Caco-2 (cell line): ENCODE measurements at regions not wholly inside any gene's neighbourhood (a gene's known extent, or its start where the extent isn't known, plus 50 kb on each side); places are given as distances from the start of the nearest gene placed in this dataset.

Experiments used
- BruUV-seq: library from RNA; stranded (reverse); fragments of 400-500 nt; replicated peaks from 2 replicates; lab custom pipeline; 2021; lab: Mats Ljungman, UMichigan
- CTCF ChIA-PET: fragments of 300-600 bp; sonication (Branson Sonifier 250); formaldehyde crosslinking; loops from one replicate; lab custom pipeline; 2022; ENCODE audit warnings: antibody characterized with exemption; lab: Charles Lee
- POLR2A ChIA-PET: fragments of 300-600 bp; sonication (Branson Sonifier 250); formaldehyde crosslinking; loops from one replicate; lab custom pipeline; 2022; ENCODE audit warnings: antibody characterized with exemption; lab: Charles Lee
- DNase-seq, 2 experiments: peaks; one replicate each; pipeline versions ENCODE4 v3.0.0 to v3.0.0-alpha.2; 2020 to 2022
- H3K27me3 ChIP-seq: replicated peaks from 2 replicates; pipeline ENCODE4 v1.6.0; 2011; ENCODE audit warnings: low read length; ENCODE audit not compliant: control insufficient read depth, insufficient read depth
- H3K36me3 ChIP-seq: 2 replicates; pipeline ENCODE4 v1.5.1; 2011; ENCODE audit warnings: low read length; ENCODE audit not compliant: control insufficient read depth, insufficient read depth
- H3K4me1 ChIP-seq: fragments of 250-450 bp; sonication (Bioruptor Pico); 2 replicates; pipeline ENCODE4 v1.5.1; 2020; ENCODE audit warnings: mild to moderate bottlenecking
- H3K4me3 ChIP-seq: 2 replicates; pipeline ENCODE4 v1.5.1; 2011; ENCODE audit warnings: low read depth, mild to moderate bottlenecking, control low read depth, low read length
- H3K9me3 ChIP-seq: fragments of 250-450 bp; sonication (Bioruptor Pico); 2 replicates; pipeline ENCODE4 v1.5.1; 2020; ENCODE audit warnings: mild to moderate bottlenecking, moderate library complexity
- H3K27ac Mint-ChIP-seq: one replicate; pipeline ENCODE4 v1.8.0; 2022; ENCODE audit warnings: mixed read lengths; ENCODE audit not compliant: unreplicated experiment
- H3K27me3 Mint-ChIP-seq: one replicate; pipeline ENCODE4 v1.8.0; 2022; ENCODE audit warnings: mixed read lengths; ENCODE audit not compliant: insufficient read depth, unreplicated experiment
- H3K36me3 Mint-ChIP-seq: one replicate; pipeline ENCODE4 v1.8.0; 2022; ENCODE audit warnings: mild to moderate bottlenecking, mixed read lengths; ENCODE audit not compliant: insufficient read depth, unreplicated experiment
- H3K4me1 Mint-ChIP-seq: one replicate; pipeline ENCODE4 v1.8.0; 2022; ENCODE audit warnings: low read depth, mixed read lengths; ENCODE audit not compliant: unreplicated experiment
- H3K4me3 Mint-ChIP-seq: one replicate; pipeline ENCODE4 v1.8.0; 2022; ENCODE audit warnings: mild to moderate bottlenecking, moderate library complexity, mixed read lengths; ENCODE audit not compliant: unreplicated experiment
- H3K9me3 Mint-ChIP-seq: one replicate; pipeline ENCODE4 v1.8.0; 2022; ENCODE audit warnings: mixed read lengths; ENCODE audit not compliant: unreplicated experiment
- CTCF ChIP-seq, 2 experiments: fragments of 200-600 bp in 1 of 2; IDR thresholded peaks; 1 replicate in 1 of 2; 2 replicates in 1 of 2; pipeline versions ENCODE4 v1.5.1 to v1.8.0; 2011 to 2022; ENCODE audit warnings: antibody characterized with exemption in 1 of 2, control low read depth in 1 of 2, inconsistent platforms in 1 of 2, low read depth in 1 of 2, low read length in 1 of 2, mild to moderate bottlenecking in 1 of 2, moderate library complexity in 1 of 2; ENCODE audit not compliant: insufficient read depth in 1 of 2, severe bottlenecking in 1 of 2, unreplicated experiment in 1 of 2
- intact Hi-C: fragments of 100-400 bp; cut with micrococcal nuclease; formaldehyde crosslinking; loops from one replicate; pipeline ENCODE4 v1.10.0; 2022; ENCODE audit not compliant: unreplicated experiment

GRCh38 chr12:118711185-118711584 lies 270.2 kb upstream of the SRRM4 start:
- Mint-ChIP-seq H3K9me3 (peaks cover 36% of the 10 kb centered on the region), H3K36me3 (no peaks in the 10 kb centered on the region), H3K27ac (no peak overlapping the region), H3K4me3 (no peak overlapping the region), H3K4me1 (peaks cover 10% of the 10 kb centered on the region), H3K27me3 (peaks cover 2% of the 10 kb centered on the region)
- no peaks in the 10 kb centered on the region for H3K27me3 ChIP-seq
- no peak overlapping the region for H3K4me3 ChIP-seq
- H3K36me3 ChIP-seq, result no peaks in the 10 kb centered on the region; the same call in 1 of the 2 replicates
- H3K4me1 ChIP-seq, result peaks cover 21% of the 10 kb centered on the region
- H3K9me3 ChIP-seq, result no peaks in the 10 kb centered on the region
- no peak for DNase-seq
- intact Hi-C loops, result loop anchor here (5.0 kb wide), 1 partner anchor 131 kb away; no protein-coding TSS in a partner anchor
- no TSS peak for BruUV-seq
- no peak for TF ChIP-seq CTCF (IDR thresholded peaks at IDR 0.05; ENCODE audit: insufficient read depth in 1 of 2, low read depth in 1 of 2, low read length in 1 of 2, severe bottlenecking in 1 of 2, unreplicated experiment in 1 of 2)
- ChIA-PET CTCF (no interaction called here), POLR2A (no interaction called here)

DNA sequence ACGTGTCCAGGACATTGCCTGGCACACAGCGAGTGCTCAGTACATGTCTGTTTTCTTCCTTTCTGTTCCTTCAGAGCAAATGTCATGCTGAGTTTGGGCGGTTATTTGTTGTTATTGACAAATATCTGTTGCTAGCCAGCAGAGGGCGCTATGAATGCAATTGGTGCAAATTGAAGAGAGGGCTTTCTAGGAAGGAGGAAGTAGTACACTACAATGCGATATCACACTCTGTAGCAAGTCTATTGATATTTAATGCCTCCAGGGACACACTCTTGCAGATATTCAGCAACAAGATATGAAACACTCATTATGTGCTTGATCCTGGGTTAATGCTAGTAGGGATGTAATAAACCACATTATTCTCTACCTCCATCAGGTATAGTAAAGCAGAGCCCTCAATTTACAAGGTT lies 267.3 kb upstream of the SRRM4 start:
- Histone ChIP-seq H3K9me3 (no peaks in the 10 kb centered on the region), H3K36me3 (no peaks in the 10 kb centered on the region; the same call in 1 of the 2 replicates), H3K4me3 (no peak overlapping the region), H3K27me3 (no peaks in the 10 kb centered on the region), H3K4me1 (peaks cover 21% of the 10 kb centered on the region)
- H3K36me3 Mint-ChIP-seq, result no peaks in the 10 kb centered on the region
- peaks cover 18% of the 10 kb centered on the region for H3K4me1 Mint-ChIP-seq
- peak; percentile 45 to 49 for DNase-seq
- H3K27ac Mint-ChIP-seq, result no peak overlapping the region
- no TSS peak for BruUV-seq
- intact Hi-C loops, result loop anchor here (5.0 kb wide), 1 partner anchor 128 kb away; no protein-coding TSS in a partner anchor
- POLR2A ChIA-PET, result no interaction called here
- H3K4me3 Mint-ChIP-seq, result no peak overlapping the region
- peaks cover 9% of the 10 kb centered on the region for H3K9me3 Mint-ChIP-seq
- peaks cover 2% of the 10 kb centered on the region for H3K27me3 Mint-ChIP-seq
- CTCF ChIA-PET, result no interaction called here
- peak; percentile 51 to 56 for TF ChIP-seq CTCF (IDR thresholded peaks at IDR 0.05; ENCODE audit: insufficient read depth in 1 of 2, low read depth in 1 of 2, low read length in 1 of 2, severe bottlenecking in 1 of 2, unreplicated experiment in 1 of 2)

- Mint-ChIP-seq H3K4me1 (peaks cover 18% of the 10 kb centered on the region), H3K4me3 (no peak overlapping the region), H3K36me3 (no peaks in the 10 kb centered on the region), H3K27me3 (peaks cover 2% of the 10 kb centered on the region), H3K9me3 (peaks cover 9% of the 10 kb centered on the region), H3K27ac (no peak overlapping the region)
- no peak overlapping the region for H3K4me3 ChIP-seq
- peaks cover 21% of the 10 kb centered on the region for H3K4me1 ChIP-seq
- H3K9me3 ChIP-seq, result no peaks in the 10 kb centered on the region
- no TSS peak for BruUV-seq
- H3K36me3 ChIP-seq, result no peaks in the 10 kb centered on the region; the same call in 1 of the 2 replicates
- DNase-seq, result peak; percentile 34 to 54
- ChIA-PET CTCF (no interaction called here), POLR2A (no interaction called here)
- H3K27me3 ChIP-seq, result no peaks in the 10 kb centered on the region
- intact Hi-C loops, result loop anchor here (5.0 kb wide), 1 partner anchor 128 kb away; no protein-coding TSS in a partner anchor
- no peak for TF ChIP-seq CTCF (IDR thresholded peaks at IDR 0.05; ENCODE audit: insufficient read depth in 1 of 2, low read depth in 1 of 2, low read length in 1 of 2, severe bottlenecking in 1 of 2, unreplicated experiment in 1 of 2)
Observed at GRCh38 chr12:118714500-118714899, 266.8 kb upstream of the SRRM4 start.
